ENCODE measurements at regions not wholly inside any gene's neighbourhood (a gene's known extent, or its start where the extent isn't known, plus 50 kb on each side); places are given as distances from the start of the nearest gene placed in this dataset.

DNA sequence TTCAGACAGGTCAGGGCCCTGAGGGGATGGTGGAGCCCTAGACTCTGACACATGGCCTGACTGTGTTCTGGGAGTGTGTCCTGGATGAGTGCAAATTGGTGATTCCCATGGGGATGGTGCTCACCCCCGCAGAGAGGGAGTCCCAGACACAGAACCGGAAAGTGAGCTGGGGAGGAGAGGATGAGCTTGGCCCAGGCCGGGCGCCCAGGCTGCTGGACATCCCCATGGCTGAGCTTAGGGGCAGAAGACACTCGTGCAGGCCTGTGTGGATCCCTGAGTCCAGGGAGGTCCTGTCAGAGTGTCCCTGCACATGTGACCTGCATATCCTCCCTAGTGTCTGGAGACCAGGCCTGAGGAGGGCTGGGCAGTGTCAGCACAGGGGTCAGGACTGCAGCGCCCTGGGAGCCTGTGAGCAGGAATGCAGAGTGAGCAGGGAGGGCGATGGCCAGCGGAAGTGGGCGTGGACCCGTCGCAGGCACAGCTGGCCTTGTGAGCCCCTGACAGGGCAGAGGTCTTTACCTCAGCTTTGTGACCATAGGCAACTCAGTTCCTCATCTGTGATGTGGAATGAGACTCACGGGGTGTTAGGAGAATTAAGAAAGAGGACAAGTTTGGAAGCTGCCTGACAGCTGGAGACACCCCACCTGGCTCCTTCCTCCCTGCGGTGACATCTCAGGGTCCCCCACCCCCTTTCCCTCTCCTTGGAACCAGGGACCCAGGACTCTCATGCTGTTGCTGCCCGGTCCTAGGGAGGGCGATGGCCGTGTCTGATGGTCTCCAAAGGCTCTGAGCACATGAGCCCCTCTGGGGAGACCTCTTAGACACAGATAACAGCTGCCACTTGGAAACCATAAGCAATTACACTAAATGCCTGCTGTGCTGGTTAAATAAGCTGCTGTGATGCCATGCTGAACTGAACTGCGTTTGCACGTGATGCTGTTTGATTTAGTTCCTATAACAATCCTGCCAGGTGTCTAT, 62.6 kb upstream of the HS6ST1 start:
- no peak for DNase-seq

DNA sequence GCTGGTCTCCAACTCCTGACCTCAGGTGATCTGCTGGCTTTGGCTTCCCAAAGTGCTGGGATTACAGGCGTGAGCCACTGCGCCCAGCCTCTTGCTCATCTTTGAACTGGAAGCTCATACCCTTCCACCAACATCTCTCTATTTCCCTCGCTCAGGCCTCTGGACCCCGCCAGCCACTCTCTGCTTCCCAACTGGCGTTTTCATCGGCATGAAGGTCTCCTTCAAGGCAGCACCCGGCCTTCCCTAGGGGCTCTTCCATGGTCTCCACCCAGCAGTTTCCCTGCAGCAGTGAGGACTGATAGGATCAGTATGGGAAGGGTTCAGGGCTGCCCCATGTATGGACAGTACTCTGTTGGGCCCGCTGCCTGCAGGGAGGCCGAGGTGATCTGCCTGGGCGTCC, 65.8 kb upstream of the HS6ST1 start:
- DNase-seq = no peak

GRCh38 chr2:128384956-128385355, 66.3 kb upstream of the HS6ST1 start:
- DNase-seq = no peak

DNA sequence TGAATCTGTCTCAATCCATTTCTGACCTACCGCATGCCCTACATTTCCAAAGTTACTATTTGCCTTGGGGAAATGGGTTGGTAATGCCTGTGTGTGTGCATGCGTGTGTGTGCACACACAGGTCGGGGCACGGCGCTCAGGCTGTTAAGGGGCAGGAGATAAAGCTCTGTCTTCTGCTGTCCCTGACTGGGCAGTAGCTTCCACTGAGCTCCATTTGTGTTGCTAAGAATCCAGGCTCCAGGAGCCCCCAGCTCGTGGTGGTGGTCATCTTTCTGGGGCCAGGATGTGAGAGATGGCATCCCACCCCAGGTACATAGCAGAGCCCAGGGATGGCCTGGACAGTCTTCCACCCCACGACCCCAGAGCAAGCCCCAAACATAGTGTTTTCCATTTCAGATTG, 66.7 kb upstream of the HS6ST1 start:
- no peak for DNase-seq

DNA sequence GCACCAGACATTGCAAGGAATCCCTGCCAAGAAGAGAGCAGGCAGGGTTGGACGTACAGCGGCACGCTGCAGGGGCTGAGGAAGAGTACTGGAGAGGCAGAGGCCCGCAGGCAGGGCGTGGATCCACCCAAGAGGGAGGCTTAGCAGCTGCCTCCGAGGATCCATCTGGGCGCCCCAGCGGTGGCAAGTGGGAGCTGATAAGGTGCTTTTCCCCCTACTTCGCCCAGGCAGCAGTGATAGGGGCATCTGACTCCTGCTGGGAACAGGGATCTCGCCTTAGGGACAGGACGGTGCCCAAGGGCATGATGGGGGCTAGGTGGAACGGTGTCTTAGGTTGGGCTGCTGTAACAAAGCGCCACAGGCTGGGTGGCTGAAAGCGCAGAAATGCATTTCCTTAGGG, 67.4 kb upstream of the HS6ST1 start:
- no peak for DNase-seq

DNA sequence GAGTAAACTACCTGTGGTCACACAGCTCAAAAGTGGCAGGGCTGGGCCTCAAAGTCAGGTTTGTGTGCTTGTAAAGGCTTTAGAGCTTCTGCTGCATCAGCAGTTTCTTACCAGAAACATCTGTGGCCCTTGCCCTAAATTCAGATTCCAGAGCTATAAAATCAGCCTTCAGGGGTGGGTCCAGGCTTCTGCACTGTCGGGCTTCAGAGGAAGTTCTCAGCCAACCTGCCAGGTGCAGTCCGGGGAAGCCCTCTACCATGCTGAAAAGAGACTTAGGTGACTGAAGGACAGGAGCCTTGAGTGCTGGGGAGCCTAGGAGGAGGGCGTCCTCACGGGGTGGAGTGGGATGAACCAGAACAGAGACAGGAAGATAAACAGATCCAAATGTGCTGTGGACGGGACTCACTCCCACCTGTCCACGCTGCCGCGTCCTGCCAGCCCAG, 69.9 kb upstream of the HS6ST1 start:
- DNase-seq = no peak

- DNase-seq = no peak
Measured at GRCh38 chr2:128389388-128390086, 70.9 kb upstream of the HS6ST1 start.

DNA sequence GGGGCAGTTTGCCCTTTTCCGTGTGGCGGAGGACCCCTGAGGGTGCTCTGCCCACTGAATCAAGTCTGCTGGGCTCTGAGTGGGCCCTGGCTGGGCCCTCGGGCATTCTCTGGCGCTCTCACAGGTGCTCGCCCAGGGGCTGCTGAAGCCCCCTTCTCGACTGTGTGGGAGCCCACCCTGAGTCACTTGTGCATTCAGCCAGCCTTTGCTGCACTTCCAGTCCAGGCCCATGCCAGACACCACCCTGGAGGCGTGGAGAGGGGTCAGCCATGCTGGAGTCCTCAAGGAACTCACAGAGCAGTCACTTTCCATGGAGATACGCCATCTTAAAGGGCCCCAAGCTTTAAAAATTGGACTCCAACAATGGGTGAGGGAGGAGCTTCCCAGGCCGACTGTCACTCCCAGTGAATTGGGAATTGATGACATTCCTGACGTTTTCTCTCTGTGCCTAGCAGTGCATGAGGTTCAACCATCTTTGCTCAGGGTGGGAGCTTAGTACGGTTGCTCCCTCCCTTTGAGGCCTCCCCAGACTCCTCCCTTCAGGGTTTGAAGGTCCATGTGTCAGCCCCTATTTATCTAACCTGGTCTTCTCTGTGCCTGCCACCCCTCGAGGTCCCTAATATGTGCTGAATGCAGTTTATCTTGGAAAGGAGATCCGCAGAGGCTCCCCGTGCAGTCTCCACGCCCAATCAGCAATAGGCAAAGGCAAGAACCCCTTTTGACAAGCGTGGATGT, 71.8 kb upstream of the HS6ST1 start:
- no peak for DNase-seq

GRCh38 chr2:128390991-128391630, 72.4 kb upstream of the HS6ST1 start:
- DNase-seq = no peak

- no peak for DNase-seq
Measured at GRCh38 chr2:128391679-128392078, 73.0 kb upstream of the HS6ST1 start.

- no peak for DNase-seq
Measured at GRCh38 chr2:128392207-128392606, 73.5 kb upstream of the HS6ST1 start.

- no peak for DNase-seq
Measured at GRCh38 chr2:128394007-128394730, 75.5 kb upstream of the HS6ST1 start.

DNA sequence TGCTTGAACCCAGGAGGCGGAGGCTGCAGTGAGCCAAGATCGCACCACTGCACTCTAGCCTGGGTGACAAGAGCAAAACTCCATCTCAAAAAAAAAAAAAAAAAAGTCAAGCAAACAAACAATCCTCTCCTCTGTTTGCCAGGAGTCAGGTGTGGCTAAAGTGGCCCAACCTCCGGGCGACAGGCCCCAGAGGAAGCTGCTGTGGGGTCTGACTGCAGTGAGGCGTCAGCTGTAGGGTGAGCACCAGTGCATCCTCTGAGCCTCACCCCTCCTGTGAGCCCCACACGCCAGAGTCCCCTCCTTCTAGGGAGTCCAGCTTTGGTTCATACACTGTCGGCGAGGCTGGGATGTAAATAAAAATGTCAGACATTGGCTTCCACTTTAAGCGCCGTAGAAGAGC, 76.5 kb upstream of the HS6ST1 start:
- DNase-seq = no peak

- no peak for DNase-seq
Measured at GRCh38 chr2:128395640-128396499, 77.2 kb upstream of the HS6ST1 start.

DNA sequence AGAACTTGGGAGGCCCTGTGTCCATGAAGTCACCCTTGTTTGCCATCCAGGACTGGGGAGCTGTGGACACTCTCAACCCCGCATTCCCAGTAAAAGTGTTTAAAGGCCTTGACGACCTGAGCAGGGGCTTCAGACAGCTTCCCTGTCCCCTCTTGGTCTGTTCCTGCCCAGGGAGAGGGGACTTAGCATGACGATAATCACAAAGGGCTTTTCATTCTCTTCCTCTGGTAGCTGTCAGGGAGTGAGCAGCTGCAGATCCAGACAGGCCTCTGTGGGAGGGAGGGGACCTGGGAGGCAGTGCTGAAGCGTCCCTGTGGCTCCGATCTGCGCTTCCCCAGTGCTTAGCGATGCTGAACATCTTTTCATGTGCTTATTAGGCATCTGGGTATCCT, 77.8 kb upstream of the HS6ST1 start:
- no peak for DNase-seq

DNA sequence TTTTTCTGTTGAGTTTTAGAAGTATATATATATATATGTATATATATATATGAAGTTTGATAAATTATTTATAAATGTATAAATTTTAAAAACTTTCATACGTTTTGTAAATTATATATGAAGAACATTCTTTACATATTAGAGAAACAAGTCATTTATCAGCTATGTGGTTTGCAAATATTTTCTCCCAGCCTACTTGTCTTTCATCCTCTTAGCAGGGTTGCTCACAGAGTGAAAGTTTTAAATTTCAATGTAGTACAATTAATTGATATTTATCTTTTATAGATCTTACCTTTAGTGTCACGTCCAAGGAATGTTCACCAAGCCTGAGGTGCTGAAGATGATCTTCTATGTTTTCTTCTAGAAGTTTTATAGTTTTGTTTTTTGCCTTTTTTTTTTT, 78.3 kb upstream of the HS6ST1 start:
- DNase-seq = no peak

DNA sequence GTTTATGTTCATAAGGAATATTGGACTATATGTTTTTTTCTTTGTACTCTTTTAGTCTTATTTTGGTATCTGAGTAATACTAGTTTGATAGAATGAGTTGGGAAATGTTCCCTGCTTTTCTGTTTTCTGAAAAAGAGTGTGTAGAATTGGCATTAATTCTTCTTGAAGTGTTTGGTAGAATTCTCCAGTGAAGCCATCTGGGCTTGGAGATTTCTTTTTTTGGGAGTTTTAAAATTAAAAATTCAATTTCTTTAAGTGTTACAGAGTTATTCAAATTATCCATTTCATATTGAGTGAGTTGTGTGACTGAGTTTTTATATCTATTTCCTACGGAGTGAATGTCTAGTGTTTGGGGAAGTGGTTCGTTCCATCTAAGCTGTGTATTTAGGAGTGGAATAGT, 80.6 kb upstream of the HS6ST1 start:
- DNase-seq = no peak

- no peak for DNase-seq
Measured at GRCh38 chr2:128399690-128400291, 81.1 kb upstream of the HS6ST1 start.

DNA sequence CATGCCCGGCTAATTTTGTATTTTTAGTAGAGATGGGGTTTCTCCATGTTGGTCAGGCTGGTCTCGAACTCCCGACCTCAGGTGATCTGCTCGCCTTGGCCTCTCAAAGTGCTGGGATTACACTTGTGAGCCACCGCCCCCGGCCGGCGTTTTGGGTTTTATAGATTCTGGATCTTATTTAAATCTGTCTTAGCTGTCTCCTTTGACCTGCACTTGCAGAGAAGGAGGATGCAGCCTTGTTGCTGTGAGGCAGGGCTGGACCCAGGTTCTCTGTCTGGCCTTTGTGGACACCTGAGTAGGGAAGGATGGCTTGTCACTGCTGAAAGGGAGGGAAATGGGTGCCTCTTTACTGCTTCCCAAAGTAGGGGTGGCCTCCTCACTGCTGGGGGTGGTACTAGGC, 83.0 kb upstream of the HS6ST1 start:
- DNase-seq = no peak

- DNase-seq = no peak
Measured at GRCh38 chr2:128402911-128403670, 84.4 kb upstream of the HS6ST1 start.

Data from CD4-positive, alpha-beta T cell treated with Interleukin-4 for 1 hour (primary cell).